ENCODE measurements at regions not wholly inside any gene's neighbourhood (a gene's known extent, or its start where the extent isn't known, plus 50 kb on each side); places are given as distances from the start of the nearest gene placed in this dataset.

DNA sequence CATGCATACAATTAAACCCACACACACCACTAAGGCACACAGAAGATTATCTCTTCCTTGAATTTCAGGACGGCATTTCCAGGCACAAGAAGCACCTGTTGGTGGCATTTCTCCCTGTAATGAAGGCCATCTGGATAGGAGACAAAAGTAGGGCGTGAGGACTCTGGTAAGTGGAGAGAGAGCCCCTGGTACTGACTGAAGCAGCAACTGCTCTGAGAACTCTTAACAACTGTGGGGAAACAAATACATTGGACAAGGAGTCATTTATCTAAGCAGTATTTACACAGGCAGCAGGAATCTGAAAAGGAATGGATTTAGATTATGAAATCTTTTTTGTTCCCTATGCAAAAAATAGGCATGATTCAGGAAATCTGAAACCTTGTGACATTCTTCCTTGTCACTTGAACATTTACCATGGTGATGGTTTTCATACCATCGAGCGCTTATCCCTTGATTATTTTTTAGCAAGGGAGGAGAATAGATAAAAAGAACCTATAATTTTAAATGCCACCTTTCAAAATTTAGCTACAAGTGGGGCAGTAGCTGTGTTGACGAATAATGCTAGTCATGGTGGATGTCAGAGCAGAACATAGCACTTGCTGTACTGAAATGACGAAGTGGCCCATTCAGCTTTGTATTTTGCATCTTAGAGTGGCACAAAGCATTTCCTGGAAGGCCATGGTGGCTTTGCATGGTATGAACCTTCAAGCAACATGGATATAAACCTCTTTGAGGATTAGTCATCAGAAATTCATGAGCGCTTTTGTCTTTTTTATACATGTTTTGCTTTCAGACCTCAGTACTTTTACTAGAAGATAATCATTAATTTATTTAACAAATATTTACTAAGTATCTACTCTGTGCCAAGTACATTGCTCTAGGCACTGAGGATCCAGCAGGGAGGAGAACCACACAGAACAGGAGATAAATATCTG is 362.0 kb downstream of the ADGRL2 start:
- H3K4me1 ChIP-seq (ENCODE audit: insufficient read depth, low read length, poor library complexity, severe bottlenecking) = peaks cover 20% of the 10 kb centered on the region
- no peak for TF ChIP-seq EZH2 (IDR thresholded peaks at IDR 0.05; ENCODE audit: borderline replicate concordance, low read depth, low read length, poor library complexity, severe bottlenecking)
- TF ChIP-seq, protein P1, sequence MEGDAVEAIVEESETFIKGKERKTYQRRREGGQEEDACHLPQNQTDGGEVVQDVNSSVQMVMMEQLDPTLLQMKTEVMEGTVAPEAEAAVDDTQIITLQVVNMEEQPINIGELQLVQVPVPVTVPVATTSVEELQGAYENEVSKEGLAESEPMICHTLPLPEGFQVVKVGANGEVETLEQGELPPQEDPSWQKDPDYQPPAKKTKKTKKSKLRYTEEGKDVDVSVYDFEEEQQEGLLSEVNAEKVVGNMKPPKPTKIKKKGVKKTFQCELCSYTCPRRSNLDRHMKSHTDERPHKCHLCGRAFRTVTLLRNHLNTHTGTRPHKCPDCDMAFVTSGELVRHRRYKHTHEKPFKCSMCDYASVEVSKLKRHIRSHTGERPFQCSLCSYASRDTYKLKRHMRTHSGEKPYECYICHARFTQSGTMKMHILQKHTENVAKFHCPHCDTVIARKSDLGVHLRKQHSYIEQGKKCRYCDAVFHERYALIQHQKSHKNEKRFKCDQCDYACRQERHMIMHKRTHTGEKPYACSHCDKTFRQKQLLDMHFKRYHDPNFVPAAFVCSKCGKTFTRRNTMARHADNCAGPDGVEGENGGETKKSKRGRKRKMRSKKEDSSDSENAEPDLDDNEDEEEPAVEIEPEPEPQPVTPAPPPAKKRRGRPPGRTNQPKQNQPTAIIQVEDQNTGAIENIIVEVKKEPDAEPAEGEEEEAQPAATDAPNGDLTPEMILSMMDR (conservative IDR thresholded peaks at IDR 0.05; ENCODE audit: low read depth, low read length) = no peak
- CTCF ChIA-PET = no interaction called here
- no peaks in the 10 kb centered on the region for H3K27me3 ChIP-seq (replicated peaks; ENCODE audit: insufficient read depth, low read depth, low read length, poor library complexity)
- no peak for DNase-seq (ENCODE audit: low spot score)
- H3K36me3 ChIP-seq (ENCODE audit: insufficient read depth, low read length, poor library complexity, severe bottlenecking) = no peaks in the 10 kb centered on the region
- H3K9me3 ChIP-seq (ENCODE audit: low read depth, low read length, poor library complexity, severe bottlenecking) = no peaks in the 10 kb centered on the region
- intact Hi-C loops (cut with micrococcal nuclease; ENCODE audit: unreplicated experiment) = loop anchor here (5.0 kb wide), 1 partner anchor 440 kb away; no protein-coding TSS in a partner anchor
- BruUV-seq (replicated peaks) = no TSS peak
- H3K4me3 ChIP-seq (ENCODE audit: low read depth, low read length, poor library complexity, severe bottlenecking) = no peak overlapping the region
- no peak overlapping the region for H3K27ac ChIP-seq (ENCODE audit: low read depth, low read length, poor library complexity, severe bottlenecking)
- POLR2A ChIA-PET (ENCODE audit: low non-redundant PET) = no interaction called here

DNA sequence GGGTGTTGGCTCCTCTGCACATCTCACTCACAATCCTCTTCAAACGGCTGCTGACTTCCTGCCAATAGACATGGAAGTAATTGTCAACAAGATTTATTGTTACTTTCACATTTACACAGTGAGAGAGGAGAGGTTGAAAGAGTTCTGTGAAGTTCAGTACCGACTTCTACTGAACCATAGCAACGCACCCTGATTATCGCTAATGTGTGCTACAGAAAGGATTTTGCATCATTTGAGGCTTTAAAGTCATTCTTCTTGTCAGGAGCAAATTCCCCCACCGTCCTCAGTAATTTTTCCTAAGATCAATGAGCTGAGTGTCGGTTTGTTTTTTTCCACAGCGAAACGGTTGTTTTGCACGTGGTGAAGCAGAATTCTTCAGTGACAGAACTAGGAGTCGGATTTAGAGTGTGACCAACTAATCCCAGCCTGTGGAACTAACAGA is 361.0 kb downstream of the ADGRL2 start:
- BruUV-seq (replicated peaks) = no TSS peak
- Histone ChIP-seq H3K36me3 (ENCODE audit: insufficient read depth, low read length, poor library complexity, severe bottlenecking) (no peaks in the 10 kb centered on the region), H3K4me3 (ENCODE audit: low read depth, low read length, poor library complexity, severe bottlenecking) (peak overlapping the region; percentile 29), H3K27me3 (replicated peaks; ENCODE audit: insufficient read depth, low read depth, low read length, poor library complexity) (no peaks in the 10 kb centered on the region), H3K9me3 (ENCODE audit: low read depth, low read length, poor library complexity, severe bottlenecking) (no peaks in the 10 kb centered on the region), H3K4me1 (ENCODE audit: insufficient read depth, low read length, poor library complexity, severe bottlenecking) (peaks cover 20% of the 10 kb centered on the region), H3K27ac (ENCODE audit: low read depth, low read length, poor library complexity, severe bottlenecking) (no peak overlapping the region)
- intact Hi-C loops (cut with micrococcal nuclease; ENCODE audit: unreplicated experiment) = loop anchor here (5.0 kb wide), 1 partner anchor 439 kb away; no protein-coding TSS in a partner anchor
- CTCF ChIA-PET = no interaction called here
- DNase-seq (ENCODE audit: low spot score) = peak; percentile 70
- TF ChIP-seq, protein P1 (conservative IDR thresholded peaks at IDR 0.05; ENCODE audit: low read depth, low read length) = no peak
- TF ChIP-seq EZH2 (IDR thresholded peaks at IDR 0.05; ENCODE audit: borderline replicate concordance, low read depth, low read length, poor library complexity, severe bottlenecking) = no peak
- POLR2A ChIA-PET (ENCODE audit: low non-redundant PET) = no interaction called here

DNA sequence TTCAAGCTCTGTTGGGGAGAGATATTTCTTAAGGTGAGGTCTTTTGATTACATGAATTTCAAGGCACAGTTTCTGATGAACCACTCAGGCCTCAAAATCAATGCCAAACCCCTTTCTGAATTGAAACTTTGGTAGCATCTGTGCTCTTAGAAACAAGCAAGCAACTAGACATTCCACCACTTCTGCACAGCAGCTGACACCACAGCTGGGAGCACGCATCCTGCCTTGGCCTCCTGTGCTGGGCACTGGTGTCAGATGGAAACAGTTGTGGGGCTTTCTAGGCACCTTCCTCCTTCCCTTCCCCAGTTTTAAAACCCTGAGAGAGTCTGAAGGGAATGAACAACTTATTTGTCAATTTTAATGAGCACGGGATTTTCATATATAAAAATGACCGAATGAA is 360.2 kb downstream of the ADGRL2 start:
- POLR2A ChIA-PET (ENCODE audit: low non-redundant PET) = no interaction called here
- Histone ChIP-seq H3K4me1 (ENCODE audit: insufficient read depth, low read length, poor library complexity, severe bottlenecking) (peaks cover 20% of the 10 kb centered on the region), H3K9me3 (ENCODE audit: low read depth, low read length, poor library complexity, severe bottlenecking) (no peaks in the 10 kb centered on the region), H3K36me3 (ENCODE audit: insufficient read depth, low read length, poor library complexity, severe bottlenecking) (no peaks in the 10 kb centered on the region), H3K27me3 (replicated peaks; ENCODE audit: insufficient read depth, low read depth, low read length, poor library complexity) (no peaks in the 10 kb centered on the region), H3K27ac (ENCODE audit: low read depth, low read length, poor library complexity, severe bottlenecking) (no peak overlapping the region), H3K4me3 (ENCODE audit: low read depth, low read length, poor library complexity, severe bottlenecking) (no peak overlapping the region)
- intact Hi-C loops (cut with micrococcal nuclease; ENCODE audit: unreplicated experiment) = loop anchor here (5.0 kb wide), 1 partner anchor 439 kb away; no protein-coding TSS in a partner anchor
- TF ChIP-seq, protein P1 (conservative IDR thresholded peaks at IDR 0.05; ENCODE audit: low read depth, low read length) = no peak
- TF ChIP-seq EZH2 (IDR thresholded peaks at IDR 0.05; ENCODE audit: borderline replicate concordance, low read depth, low read length, poor library complexity, severe bottlenecking) = no peak
- no TSS peak for BruUV-seq (replicated peaks)
- no peak for DNase-seq (ENCODE audit: low spot score)
- CTCF ChIA-PET = no interaction called here

All from A673 (cell line).